Activated CD4-positive, alpha-beta T cell treated with anti-CD3 and anti-CD28 coated beads, Interleukin-2, amount 50 U/mL, for 24 hours (primary cell): ENCODE measurements at regions not wholly inside any gene's neighbourhood (a gene's known extent, or its start where the extent isn't known, plus 50 kb on each side); places are given as distances from the start of the nearest gene placed in this dataset.
A peak's percentile ranks its signal among the peaks of the same experiment; 100 is the strongest.
"Not testable (repeated sequence)": the region's sequence is repeated elsewhere in the genome, so short reads cannot be mapped to it uniquely, and the experiment has no call there.

ENCODE experiments used
- DNase-seq, 2 donors: peaks; one replicate each; pipeline ENCODE4 v3.0.0-alpha.2; 2020; ENCODE audit warnings: low read depth in 1 of 2, low spot score in 1 of 2

DNA sequence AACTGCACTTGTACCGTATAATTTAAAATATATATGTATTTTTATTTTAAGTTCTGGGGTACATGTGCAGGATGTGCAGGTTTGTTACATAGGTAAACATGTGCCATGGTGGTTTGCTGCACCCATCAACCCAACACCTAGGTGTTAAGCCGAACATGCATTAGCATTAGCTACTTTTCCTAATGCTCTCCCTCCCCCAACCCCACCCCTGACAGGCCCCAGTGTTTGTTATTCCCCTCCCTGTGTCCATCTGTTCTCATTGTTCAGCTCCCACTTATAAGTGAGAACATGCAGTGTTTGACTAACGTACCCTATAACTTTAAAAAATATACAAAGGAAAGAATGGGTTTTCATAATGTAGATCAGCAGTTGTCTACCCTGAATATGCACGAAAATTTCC lies 303.5 kb upstream of the BRINP1 start:
- not testable (repeated sequence) for DNase-seq

DNA sequence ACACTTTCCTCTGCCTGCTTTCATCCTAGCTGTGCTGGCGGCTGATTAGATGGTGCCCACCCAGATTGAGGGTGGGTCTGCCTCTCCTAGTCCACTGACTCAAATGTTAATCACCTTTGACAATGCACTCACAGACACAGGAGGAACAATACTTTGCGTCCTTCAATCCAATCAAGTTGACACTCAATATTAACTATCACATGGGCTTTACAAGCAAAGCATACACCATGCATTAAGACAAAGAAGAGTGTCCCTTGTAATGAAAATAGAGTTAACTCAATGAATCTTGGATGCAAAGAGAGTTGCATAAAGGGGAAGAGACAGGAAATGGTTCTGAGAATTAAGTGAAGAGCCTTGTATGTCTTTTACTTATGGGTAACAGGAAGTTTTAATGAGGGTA lies 298.7 kb upstream of the BRINP1 start:
- DNase-seq: no peak

DNA sequence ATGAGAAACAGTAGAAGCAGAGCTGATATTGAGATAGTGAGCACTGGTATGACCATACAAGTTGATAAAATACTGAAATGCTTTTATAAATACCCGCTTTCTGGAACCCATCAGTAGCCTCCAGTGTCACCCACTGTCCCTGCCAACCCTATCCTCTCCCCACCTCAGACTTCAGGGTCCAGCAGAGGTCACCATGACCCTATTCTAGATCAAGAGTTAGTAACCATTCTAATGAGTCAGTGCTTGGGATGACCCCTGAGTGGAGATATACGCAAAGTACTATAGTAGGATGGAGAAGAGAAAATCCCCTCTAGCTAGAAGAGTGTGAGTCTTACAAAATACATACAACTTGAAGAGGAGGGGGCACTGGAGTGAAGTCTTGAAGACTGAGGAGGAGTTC lies 297.9 kb upstream of the BRINP1 start:
- no peak for DNase-seq

DNA sequence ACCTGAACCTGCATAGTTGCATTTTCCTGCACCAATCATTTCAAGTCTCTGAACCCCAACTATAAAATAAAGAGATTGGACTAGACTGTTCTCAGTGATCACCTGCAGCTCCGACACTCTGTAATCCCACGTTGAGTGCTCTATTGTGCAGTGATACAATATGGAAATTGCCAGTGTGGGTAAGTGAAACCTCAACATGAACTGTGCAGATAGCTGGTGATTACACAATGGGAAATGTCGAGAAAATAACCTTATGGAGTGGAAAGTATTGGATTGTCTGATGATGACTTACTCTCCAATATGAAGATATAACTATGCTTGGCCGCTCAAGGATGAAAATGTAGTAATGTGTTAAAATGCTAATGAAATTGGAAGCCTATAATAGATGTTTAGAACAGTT lies 293.1 kb upstream of the BRINP1 start:
- DNase-seq: no peak

DNA sequence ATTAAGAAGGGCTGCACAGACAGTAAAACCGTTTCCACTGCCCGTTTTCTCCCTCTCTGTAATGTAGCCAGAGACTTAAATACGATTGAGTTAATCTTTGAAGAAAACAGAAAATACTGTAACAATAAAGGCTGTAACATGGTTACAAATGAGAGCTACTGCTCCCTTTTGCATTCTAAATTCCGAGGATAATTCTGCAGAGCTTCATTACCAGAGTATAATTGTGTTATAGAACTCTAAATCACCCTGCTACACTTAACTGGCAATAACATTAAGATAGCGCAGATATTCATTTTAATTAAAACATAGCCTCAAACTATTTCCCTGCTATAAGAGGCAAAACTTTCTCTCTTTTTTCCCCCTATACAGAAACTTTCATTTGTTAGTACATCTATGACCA lies 283.7 kb upstream of the BRINP1 start:
- no peak for DNase-seq

DNA sequence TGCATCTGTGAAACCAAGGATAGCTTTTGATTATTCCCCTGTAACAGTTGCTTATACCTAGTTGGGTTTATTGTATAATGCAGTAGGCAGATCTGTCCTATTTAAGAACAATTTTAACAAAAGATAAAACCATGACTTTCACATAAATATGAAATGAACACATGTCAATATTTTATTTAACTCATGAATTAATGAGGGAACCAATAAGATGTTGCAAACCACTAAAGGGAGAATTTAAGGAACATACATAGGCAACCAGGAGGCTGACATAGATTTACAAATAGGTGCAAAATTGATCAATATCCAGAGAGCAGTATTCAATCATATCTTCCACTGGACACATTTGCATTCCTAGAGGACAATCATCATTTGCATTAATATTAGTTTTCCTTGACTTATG lies 280.0 kb upstream of the BRINP1 start:
- DNase-seq: no peak

DNA sequence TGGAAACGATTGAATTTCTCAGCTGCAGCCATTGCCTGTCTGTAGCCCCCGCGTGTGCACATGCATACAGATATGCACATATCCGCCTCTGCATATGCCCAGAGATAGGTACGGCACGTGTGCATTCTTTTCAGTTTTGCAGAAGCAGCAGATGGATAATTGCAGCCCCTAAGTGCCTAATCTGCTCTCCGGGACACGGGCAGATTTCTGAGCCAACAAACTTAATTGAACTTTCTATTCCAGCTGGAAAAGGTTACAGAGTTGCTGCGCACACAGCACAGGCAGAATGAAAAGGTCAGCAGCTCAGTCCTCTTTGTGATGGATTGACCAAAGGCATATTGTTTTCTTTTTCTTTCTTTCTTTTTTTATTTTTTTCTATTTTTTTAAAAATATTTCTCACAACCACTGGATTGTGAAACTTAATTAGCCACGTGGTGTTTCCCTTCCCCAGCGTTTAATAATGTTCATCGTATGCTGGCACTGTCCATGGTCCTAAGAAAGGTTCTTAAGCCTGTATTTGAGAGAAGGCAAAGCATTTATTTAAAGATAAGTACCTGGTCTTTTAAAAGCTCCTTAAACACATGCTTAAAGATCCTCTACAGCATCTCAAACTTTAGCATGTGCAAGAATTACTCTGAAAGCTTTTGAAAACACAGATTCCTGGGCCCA lies 270.2 kb upstream of the BRINP1 start:
- no peak for DNase-seq

DNA sequence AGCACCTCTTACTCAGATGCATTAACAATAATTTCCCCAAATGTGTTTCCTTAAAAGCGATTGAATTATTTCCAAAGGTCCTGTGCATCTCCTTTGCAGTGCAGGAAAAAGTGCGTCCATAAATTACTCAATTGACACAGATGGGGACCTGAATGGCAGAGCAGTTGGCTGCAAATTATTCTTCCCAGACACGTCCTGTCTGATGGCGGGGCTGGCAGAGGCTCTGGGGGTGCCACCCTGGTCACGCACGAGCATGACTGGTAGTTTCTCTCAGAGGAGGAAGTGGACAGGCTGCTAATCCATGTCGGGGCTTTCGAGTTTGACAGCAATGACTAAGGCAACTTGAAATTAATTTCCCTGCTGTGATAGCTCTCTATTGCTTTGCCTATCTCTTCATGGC lies 264.8 kb upstream of the BRINP1 start:
- no peak for DNase-seq

DNA sequence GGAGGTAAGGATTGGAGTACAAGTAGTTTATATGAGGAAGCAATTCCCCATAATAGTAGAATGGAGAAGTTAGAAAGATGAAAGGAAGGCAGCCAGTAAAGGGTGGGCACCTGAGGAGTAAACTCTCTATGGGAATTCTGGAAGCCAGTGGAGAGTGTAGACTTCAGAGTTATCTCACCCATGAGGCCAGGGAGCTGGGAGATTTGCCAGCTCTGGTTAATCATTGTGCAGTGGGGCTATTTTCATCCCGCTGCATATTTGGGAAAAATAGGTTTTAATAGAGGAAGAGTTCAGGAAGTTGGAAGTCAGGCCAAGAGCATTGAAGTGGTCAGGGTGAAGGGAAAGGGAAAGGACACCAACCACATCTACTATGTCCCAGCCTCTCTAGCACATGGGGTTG lies 242.3 kb upstream of the BRINP1 start:
- no peak for DNase-seq

DNA sequence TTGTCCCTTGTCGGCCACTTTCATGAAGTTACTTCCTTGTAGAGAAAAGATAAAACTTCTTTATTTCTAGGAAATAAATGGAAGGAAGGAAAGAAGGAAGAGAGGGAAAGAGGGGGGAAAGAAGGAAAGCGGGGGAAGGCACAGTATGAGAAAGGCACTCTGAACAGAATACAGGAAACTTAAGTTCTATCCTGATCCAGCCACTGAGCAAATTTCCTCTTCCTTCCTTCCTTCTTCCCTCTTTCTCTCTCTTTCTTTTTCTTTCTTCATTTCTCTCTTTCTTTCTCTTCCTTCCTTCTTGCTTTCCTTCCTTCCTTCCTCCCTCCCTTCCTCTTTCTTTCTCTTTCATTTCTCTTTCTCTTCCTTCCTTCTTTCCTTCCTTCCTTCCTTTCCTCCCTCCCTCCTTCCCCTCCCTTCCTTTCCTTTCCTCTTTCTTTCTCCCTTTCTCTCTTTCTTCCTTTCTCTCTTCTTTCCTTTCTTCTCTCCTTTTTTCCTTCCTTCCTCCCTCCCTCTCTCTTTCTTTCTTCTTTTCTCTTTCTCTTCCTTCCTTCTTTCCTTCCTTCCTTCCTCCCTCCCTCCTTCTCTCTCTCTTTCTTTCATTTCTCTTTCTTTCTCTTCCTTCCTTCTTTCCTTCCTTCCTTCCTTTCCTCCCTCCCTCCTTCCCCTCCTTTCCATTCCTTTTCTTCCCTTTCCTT lies 240.2 kb upstream of the BRINP1 start:
- DNase-seq: no peak

DNA sequence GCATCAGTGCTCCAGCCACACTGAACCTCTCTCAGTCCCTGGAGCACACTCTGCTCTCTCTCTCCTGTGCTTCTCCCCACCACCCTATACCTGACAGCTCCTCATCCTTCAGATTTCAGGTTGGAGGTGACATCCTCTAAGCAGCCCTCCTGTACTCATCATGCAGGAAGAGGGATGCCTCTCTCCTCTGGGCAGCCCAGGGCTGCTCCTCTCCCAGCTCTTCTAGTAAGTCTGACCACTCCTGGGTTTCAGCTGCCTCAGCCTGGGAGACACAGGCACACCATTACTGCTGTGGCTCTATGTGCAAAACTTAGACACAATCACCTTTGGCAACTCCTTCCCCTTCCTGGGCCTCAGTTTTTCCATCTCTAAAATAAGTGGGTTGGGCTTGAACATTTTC lies 232.4 kb upstream of the BRINP1 start:
- no peak for DNase-seq

DNA sequence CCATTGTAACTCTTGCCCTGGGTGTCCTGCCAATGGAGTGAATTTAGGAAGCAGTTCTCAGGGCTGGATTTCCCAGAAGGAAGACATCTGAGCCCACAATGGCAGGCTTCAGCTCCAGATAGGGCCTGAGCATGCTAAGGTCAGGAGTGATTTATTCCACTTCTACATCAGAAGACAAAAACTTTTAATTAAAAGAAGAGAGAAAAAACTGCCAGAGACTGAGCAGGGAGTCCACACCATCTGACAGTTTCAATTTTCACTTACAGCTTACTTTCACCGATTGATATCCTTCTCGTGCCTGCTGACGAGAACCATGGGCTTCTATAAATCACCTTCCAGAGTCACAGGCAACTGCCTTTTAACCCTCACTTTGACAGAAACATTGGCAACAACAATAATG lies 228.3 kb upstream of the BRINP1 start:
- no peak for DNase-seq

DNA sequence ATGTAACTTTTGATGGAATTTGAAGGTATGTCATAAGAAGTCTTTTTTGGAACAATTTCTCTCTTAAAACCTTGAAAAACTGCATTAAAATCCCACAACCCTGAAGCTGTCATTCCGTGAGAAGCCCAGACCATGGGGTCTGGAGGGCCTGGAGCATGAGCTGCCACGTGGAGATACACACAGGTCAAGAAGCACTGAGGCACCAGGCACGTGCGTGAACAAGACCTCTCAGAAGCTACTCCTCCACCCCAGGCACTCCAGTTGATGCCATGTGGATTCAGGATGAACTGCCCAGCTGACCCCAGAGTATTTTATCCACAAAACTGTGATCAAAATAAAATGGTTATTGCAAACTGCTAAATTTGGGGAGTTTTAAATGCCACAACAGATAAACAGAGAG lies 227.5 kb upstream of the BRINP1 start:
- DNase-seq: no peak

DNA sequence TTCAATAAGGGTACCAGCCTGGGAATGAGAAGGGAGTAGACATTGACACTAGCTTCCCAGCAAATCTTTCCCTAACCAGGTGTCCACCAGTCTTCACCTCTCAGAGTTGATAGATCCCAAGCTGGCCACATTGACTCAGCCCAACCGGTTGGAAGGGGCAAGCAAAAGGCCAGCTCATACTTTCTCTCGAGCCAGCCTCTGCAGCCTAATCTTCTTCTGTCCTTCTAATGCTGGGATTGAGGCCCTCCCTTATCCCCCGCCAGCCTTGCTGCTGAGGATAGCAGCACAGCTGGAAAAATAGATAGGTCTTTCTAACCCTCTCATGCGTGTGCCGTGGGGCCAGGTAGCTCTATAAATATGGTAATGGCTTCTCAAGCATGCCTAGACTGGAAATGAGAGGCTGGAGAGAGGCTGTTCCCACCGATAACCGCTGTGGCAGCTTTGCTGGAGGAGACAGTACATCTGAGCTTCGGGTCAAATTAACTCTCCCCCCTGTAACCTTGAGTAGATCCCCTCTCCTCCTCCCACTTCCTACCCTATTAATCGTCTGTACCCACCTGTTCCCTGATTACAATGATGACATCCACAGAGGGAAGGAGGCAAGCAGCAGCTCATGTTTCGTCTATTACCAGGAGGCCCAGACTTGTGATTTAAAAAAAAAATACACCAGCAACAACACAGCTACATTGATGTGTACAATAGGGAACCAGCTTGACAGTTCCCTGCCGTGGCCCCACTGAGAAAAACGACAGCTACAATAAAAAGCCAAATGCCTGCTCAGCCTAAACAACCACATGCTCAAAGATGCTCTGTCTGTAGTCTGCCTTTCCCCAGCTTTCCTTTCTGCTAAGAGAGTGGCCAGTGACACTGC lies 219.9 kb upstream of the BRINP1 start:
- DNase-seq: no peak

DNA sequence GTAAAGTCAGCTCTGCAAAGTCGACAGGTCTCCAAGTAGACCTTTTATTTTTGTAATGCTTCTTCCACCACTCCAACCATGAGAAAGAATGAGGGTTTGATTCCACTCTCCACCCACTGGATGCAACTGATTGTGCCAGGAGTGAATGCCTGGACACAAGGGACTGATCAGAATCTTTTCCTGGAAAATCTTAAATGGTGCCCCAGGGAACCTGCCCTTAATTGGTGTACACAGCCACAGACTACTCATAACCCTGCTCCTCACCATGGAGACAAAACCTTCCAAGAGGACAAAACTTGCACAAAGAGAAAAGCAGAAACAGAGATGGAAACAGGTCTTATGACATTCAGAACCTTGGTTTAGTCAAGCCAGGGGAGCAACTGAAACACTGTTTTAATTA lies 208.6 kb upstream of the BRINP1 start:
- DNase-seq: no peak

DNA sequence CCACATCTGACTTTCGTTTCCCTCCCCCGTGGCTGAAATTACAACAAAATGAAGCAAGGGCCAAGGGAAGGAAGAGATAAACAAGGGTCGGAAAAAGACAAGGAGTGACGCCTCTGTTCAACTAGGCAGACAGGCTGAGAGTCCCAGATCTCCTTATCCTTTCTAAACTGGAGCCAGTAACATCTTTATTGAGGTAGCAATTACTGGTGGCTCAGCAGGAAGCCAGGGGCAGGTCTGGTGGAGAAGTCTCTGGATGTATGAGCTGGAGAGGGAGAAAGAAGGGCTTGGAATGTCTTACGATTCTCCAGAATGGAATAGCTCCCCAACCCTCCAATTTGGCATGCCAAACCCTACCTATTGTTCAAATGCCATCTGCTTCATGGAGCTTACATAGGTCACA lies 190.8 kb upstream of the BRINP1 start:
- no peak for DNase-seq

DNA sequence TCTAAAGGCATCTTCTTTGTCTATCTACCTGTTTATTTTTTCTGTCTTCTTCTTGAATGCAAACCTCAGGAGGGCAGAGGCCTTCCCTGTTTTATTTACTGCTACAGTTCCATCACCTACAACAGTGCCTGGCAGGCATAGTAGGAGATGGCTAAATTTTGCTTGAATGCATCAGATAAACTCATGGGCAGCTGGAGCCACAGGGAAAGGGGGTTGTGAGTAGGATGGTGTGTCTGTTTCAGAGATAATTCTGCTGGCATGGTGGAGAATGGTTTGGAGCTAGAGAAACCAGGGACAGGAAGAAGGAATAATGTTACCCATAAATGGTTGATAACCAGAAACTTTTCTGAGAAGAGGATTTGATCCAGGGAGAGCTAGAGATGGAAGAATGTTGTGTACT lies 189.8 kb upstream of the BRINP1 start:
- DNase-seq: no peak

DNA sequence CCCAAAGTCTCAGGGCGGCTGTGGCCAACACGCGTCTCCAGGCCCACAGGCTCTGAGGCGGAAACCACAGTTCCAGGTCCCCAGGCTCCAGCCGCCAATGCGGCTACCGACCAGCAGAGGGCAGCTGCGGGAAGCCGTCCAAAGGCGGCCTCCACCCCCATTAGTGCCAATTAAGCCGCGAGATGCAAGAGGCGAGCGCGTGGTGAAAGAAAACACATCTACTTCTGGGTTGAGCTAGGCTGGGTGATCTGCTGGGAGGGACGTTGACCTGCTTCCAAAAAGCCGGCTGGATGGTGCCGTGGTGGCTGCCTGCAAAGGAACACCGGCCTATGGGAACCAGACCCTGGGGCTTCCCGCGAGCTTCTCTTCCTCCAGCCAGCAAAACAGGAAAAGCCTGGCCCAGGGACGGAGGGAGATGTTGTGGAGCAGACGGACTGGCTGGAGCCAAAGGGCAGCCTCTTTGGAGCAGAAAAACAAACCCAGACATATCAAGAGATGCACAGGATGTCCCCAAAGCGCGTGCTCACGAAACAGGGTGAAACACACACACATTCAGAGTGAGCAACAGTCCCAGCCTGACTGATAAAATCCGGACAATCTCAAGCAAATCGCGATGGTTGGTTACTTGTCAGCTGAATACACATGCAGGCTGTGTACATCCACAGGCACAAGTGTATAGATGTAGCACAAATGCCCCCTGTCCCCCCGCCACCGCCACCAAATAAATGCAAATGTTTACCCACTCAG lies 187.1 kb upstream of the BRINP1 start:
- DNase-seq: peak in 1 of 2 donors; percentile 30

DNA sequence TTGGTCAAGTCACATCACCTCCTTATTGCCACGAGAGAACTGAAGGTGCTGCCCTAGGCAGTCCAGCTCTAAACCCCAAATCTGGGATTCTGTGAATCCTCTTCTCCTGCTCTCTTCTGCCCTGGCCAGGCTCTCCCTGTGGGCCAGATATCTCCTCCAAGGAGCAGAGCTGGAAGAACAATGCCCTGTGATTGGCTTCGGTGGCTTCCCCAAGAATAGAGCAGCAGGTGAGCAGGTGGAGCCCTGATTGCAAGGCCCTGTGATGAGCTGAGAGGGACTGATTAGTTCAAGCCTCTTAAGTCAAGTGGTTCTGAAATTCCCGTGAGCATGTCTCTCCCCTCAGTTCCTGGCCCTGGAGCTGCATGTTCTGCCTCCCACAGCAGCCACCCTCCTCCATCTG lies 175.3 kb upstream of the BRINP1 start:
- no peak for DNase-seq

DNA sequence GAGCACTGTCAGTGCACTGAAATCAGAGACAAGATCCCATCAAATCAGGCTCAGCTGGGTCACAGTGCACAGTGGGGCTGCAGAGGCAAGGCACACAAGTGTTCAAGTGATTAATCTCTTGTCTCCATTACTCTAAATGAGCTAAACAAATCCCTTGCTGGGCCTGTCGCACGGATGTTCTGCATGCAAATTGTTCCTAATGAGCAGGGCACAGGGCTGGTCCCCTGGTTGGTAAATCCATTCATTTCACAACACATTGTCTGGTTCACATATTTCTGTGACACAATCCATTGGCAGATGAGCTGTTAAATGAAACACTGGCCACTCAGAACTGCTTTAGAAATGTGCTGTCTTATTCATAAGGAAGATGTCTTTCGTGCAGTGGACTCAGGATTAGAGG lies 167.9 kb upstream of the BRINP1 start:
- no peak for DNase-seq

DNA sequence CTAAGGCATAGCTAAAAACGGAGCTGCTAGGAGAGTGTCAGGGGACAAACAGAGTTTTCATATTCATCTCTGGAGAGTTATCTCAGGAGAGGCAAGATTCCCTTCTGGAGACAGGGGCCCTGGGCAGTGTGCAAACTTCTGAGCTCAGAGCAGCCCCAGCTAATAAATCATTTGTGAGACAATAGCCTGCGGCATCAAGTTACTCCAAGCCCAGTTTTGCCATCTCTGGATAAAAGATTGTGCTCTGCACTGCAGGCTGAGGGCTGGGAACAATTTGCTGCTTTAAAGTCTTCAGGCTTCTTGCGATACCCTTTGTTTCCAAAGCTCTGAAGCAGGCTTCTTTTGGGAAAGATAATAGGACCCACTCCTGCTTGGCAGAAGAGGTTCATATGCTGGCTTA lies 164.3 kb upstream of the BRINP1 start:
- no peak for DNase-seq

DNA sequence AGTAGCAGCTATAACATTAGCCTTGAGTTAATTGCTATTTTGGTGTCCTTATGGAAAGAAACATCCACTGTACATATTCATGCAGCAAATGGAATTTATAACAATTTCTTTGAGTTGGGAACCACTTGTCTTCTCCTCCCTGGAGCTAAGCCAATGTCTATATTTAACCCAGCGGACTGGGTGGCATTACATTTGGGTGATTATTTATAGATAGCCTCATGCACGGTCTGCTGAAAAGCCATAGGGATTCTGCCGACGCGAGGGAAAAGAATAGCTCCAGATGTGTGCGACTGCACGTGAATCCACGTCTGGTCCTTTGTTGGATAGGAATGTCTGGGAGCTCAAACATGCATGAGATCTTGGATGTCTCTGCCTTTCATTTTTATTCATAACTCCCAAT lies 157.5 kb upstream of the BRINP1 start:
- no peak for DNase-seq
